H1 (cell line): ENCODE measurements at regions not wholly inside any gene's neighbourhood (a gene's known extent, or its start where the extent isn't known, plus 50 kb on each side); places are given as distances from the start of the nearest gene placed in this dataset.

Source experiments
- CTCF ChIA-PET: fragments of 300-600 bp; sonication (Branson Sonifier 250); formaldehyde crosslinking; loops from one replicate; lab custom pipeline; 2021; ENCODE audit not compliant: partially characterized antibody; lab: Charles Lee
- POLR2A ChIA-PET: fragments of 300-600 bp; sonication (Branson Sonifier 250); formaldehyde crosslinking; loops from one replicate; lab custom pipeline; 2021; ENCODE audit warnings: inconsistent platforms; ENCODE audit not compliant: partially characterized antibody; lab: Charles Lee
- DNase-seq, 2 experiments: peaks; one replicate each; pipeline versions ENCODE4 v3.0.0 to v3.0.0-alpha.2; 2010 to 2022; ENCODE audit warnings: low spot score in 2 of 2, low read depth in 1 of 2, mixed read lengths in 1 of 2
- FAIRE-seq: peaks from 2 replicates; lab custom pipeline; 2011; peaks lifted over from hg19 to GRCh38; lab: Jason Lieb, UNC
- H2AFZ ChIP-seq: 2 replicates; pipeline ENCODE4 v1.8.1; 2012; ENCODE audit warnings: low read length, inconsistent platforms
- H2AK5ac ChIP-seq: 2 replicates; pipeline ENCODE4 v1.6.1; 2013; ENCODE audit warnings: low read depth, low read length
- H2BK120ac ChIP-seq: replicated peaks from 2 replicates; pipeline ENCODE3; 2013; ENCODE audit warnings: low read depth, low read length, inconsistent platforms
- H2BK12ac ChIP-seq: 2 replicates; pipeline ENCODE4 v1.6.1; 2013; ENCODE audit warnings: low read depth, low read length
- H2BK15ac ChIP-seq: 2 replicates; pipeline ENCODE4 v1.6.1; 2013; ENCODE audit warnings: low read length
- H2BK20ac ChIP-seq: 2 replicates; pipeline ENCODE4 v1.6.1; 2013; ENCODE audit warnings: low read length
- H2BK5ac ChIP-seq: 2 replicates; pipeline ENCODE4 v1.6.1; 2013; ENCODE audit warnings: low read depth, low read length
- H3K14ac ChIP-seq: 2 replicates; pipeline ENCODE4 v1.6.1; 2013; ENCODE audit warnings: inconsistent platforms; ENCODE audit not compliant: insufficient read length
- H3K18ac ChIP-seq: 2 replicates; pipeline ENCODE4 v1.6.1; 2013; ENCODE audit warnings: low read length; ENCODE audit errors: extremely low read depth
- H3K23ac ChIP-seq: 2 replicates; pipeline ENCODE4 v1.6.1; 2013; ENCODE audit warnings: inconsistent platforms; ENCODE audit not compliant: insufficient read length
- H3K23me2 ChIP-seq: 2 replicates; pipeline ENCODE4 v1.6.1; 2013; ENCODE audit warnings: low read depth, low read length
- H3K27ac ChIP-seq: 2 replicates; pipeline ENCODE4 v1.6.1; 2011; ENCODE audit warnings: low read depth, low read length, inconsistent platforms
- H3K27me3 ChIP-seq, 4 experiments: replicated peaks in 1 of 4; 1 replicate in 1 of 4; 2 replicates in 3 of 4; pipeline versions ENCODE4 v1.6.1 to v1.8.1; 2011 to 2013; ENCODE audit warnings: low read length in 3 of 4, mild to moderate bottlenecking in 3 of 4, inconsistent platforms in 2 of 4, mixed read lengths in 2 of 4, moderate library complexity in 1 of 4; ENCODE audit not compliant: control insufficient read depth in 3 of 4, insufficient read depth in 3 of 4; ENCODE audit errors: extremely low read depth in 1 of 4
- H3K36me3 ChIP-seq, 4 experiments: 2 replicates each; pipeline versions ENCODE4 v1.6.1 to v1.8.1; 2011 to 2013; ENCODE audit warnings: mild to moderate bottlenecking in 4 of 4, low read length in 3 of 4, moderate library complexity in 2 of 4, control low read depth in 1 of 4, inconsistent platforms in 1 of 4; ENCODE audit not compliant: insufficient read depth in 4 of 4, control insufficient read depth in 2 of 4
- H3K4ac ChIP-seq: replicated peaks from 2 replicates; pipeline ENCODE3; 2013; ENCODE audit warnings: low read length, low read depth, mixed read lengths, inconsistent platforms; ENCODE audit not compliant: insufficient read length
- H3K4me1 ChIP-seq, 4 experiments: replicated peaks in 1 of 4; 1 replicate in 1 of 4; 2 replicates in 3 of 4; pipeline versions ENCODE4 v1.6.1 to v1.8.1; 2011 to 2013; ENCODE audit warnings: low read length in 3 of 4, inconsistent platforms in 2 of 4, mixed read lengths in 1 of 4; ENCODE audit not compliant: insufficient read depth in 4 of 4, control insufficient read depth in 3 of 4
- H3K4me2 ChIP-seq, 2 experiments: 2 replicates each; pipeline versions ENCODE4 v1.6.1 to v1.8.1; 2011 to 2013; ENCODE audit warnings: low read depth in 2 of 2, low read length in 2 of 2, control low read depth in 1 of 2, inconsistent platforms in 1 of 2, mild to moderate bottlenecking in 1 of 2; ENCODE audit not compliant: insufficient read depth in 1 of 2
- H3K4me3 ChIP-seq, 4 experiments: fragments of 200-600, 300-600 bp in 1 of 4; sonication (generic), shearing (Covaris generic), sonication (Bioruptor Twin) in 1 of 4; 2 replicates each; pipeline versions ENCODE4 v1.5.1 to v1.8.1; 2011 to 2016; ENCODE audit warnings: low read length in 4 of 4, low read depth in 3 of 4, control low read depth in 2 of 4, inconsistent platforms in 2 of 4, mild to moderate bottlenecking in 2 of 4, mixed read lengths in 1 of 4, moderate library complexity in 1 of 4; ENCODE audit not compliant: insufficient read depth in 2 of 4; ENCODE audit errors: extremely low read depth in 1 of 4
- H3K56ac ChIP-seq: replicated peaks from 2 replicates; pipeline ENCODE3; 2013; ENCODE audit warnings: low read depth, mild to moderate bottlenecking, mixed read lengths, low read length, inconsistent platforms; ENCODE audit not compliant: insufficient read length
- H3K79me1 ChIP-seq: 2 replicates; pipeline ENCODE4 v1.6.1; 2013; ENCODE audit warnings: low read depth, low read length, control low read depth
- H3K79me2 ChIP-seq, 2 experiments: 2 replicates each; pipeline versions ENCODE4 v1.6.1 to v1.8.1; 2012 to 2013; ENCODE audit warnings: low read length in 2 of 2, mild to moderate bottlenecking in 2 of 2, inconsistent platforms in 1 of 2; ENCODE audit not compliant: insufficient read depth in 2 of 2, control insufficient read depth in 1 of 2
- H3K9ac ChIP-seq, 4 experiments: replicated peaks in 1 of 4; 1 replicate in 1 of 4; 2 replicates in 3 of 4; pipeline versions ENCODE4 v1.6.1 to v1.8.1; 2011 to 2013; ENCODE audit warnings: low read depth in 3 of 4, low read length in 3 of 4, control low read depth in 2 of 4, mild to moderate bottlenecking in 2 of 4, moderate library complexity in 2 of 4, inconsistent platforms in 1 of 4; ENCODE audit errors: extremely low read depth in 1 of 4
- H3K9me3 ChIP-seq, 2 experiments: 2 replicates each; pipeline versions ENCODE4 v1.6.1 to v1.8.1; 2012 to 2013; ENCODE audit warnings: mild to moderate bottlenecking in 2 of 2, moderate library complexity in 2 of 2, control low read depth in 1 of 2, inconsistent platforms in 1 of 2, low read depth in 1 of 2, low read length in 1 of 2, mixed read lengths in 1 of 2; ENCODE audit not compliant: insufficient read depth in 2 of 2
- H4K20me1 ChIP-seq, 2 experiments: replicated peaks in 1 of 2; 2 replicates each; pipeline versions ENCODE3 to v1.8.1; 2011 to 2013; ENCODE audit warnings: inconsistent platforms in 2 of 2, low read length in 2 of 2, mild to moderate bottlenecking in 1 of 2; ENCODE audit not compliant: insufficient read depth in 2 of 2, control insufficient read depth in 1 of 2
- H4K5ac ChIP-seq: 2 replicates; pipeline ENCODE4 v1.6.1; 2013; ENCODE audit warnings: low read length, low read depth, mixed read lengths, inconsistent platforms; ENCODE audit not compliant: insufficient read length
- H4K8ac ChIP-seq: 2 replicates; pipeline ENCODE4 v1.8.0; 2013; ENCODE audit warnings: mild to moderate bottlenecking, moderate library complexity, low read length, inconsistent platforms; ENCODE audit not compliant: insufficient read depth; ENCODE audit errors: extremely low read depth
- H4K91ac ChIP-seq: replicated peaks from 2 replicates; pipeline ENCODE3; 2013; ENCODE audit warnings: low read length, mixed read lengths, inconsistent platforms; ENCODE audit not compliant: insufficient read length
- BACH1 ChIP-seq: IDR thresholded peaks from 2 replicates; pipeline ENCODE4 v1.6.1; 2012; ENCODE audit warnings: low read length, improper control_type of control experiment
- E2F6 ChIP-seq: IDR thresholded peaks from 2 replicates; pipeline ENCODE4 v1.6.1; 2012; ENCODE audit warnings: inconsistent platforms
- JUN ChIP-seq: IDR thresholded peaks from 2 replicates; pipeline ENCODE4 v1.6.1; 2011; ENCODE audit warnings: low read depth, mild to moderate bottlenecking, improper control_type of control experiment, low read length
- NANOG ChIP-seq: IDR thresholded peaks from 2 replicates; pipeline ENCODE4 v1.6.1; 2011; ENCODE audit warnings: low read length, low read depth, mild to moderate bottlenecking, inconsistent platforms; ENCODE audit not compliant: insufficient read depth, poor library complexity, severe bottlenecking
- RNF2 ChIP-seq: fragments of 200-900, 300-1000 bp; sonication (generic); IDR thresholded peaks from 2 replicates; pipeline ENCODE4 v1.7.1; 2016; ENCODE audit warnings: borderline replicate concordance, low read depth, mild to moderate bottlenecking, antibody characterized with exemption, low read length; ENCODE audit not compliant: poor library complexity, severe bottlenecking; ENCODE audit errors: missing control alignments
- SIN3A ChIP-seq, 2 experiments: IDR thresholded peaks in 1 of 2; conservative IDR thresholded peaks in 1 of 2; 2 replicates each; pipeline ENCODE4 v1.6.1; 2011 to 2012; ENCODE audit warnings: low read length in 2 of 2, improper control_type of control experiment in 1 of 2, low read depth in 1 of 2, mild to moderate bottlenecking in 1 of 2
- SIX5 ChIP-seq: IDR thresholded peaks from 2 replicates; pipeline ENCODE4 v1.6.1; 2011; ENCODE audit warnings: mild to moderate bottlenecking, low read depth, low read length
- SP1 ChIP-seq: IDR thresholded peaks from 2 replicates; pipeline ENCODE4 v1.6.1; 2011; ENCODE audit warnings: low read depth, low read length
- TBP ChIP-seq: IDR thresholded peaks from 2 replicates; pipeline ENCODE4 v1.6.1; 2011; ENCODE audit warnings: low read depth, low read length, improper control_type of control experiment
- WGBS, 2 experiments: shearing (Covaris generic) in 1 of 2; methylation state at CpG; one replicate each; pipeline versions ENCODE4 v1.1.6 to v1.1.7; 2013 to 2015; ENCODE audit warnings: low lambda C conversion rate in 2 of 2, mixed read lengths in 2 of 2, inconsistent platforms in 1 of 2, low coverage in 1 of 2, missing lambda C conversion rate in 1 of 2; ENCODE audit not compliant: insufficient replicate concordance in 2 of 2, insufficient coverage in 1 of 2, insufficient read length in 1 of 2; ENCODE audit errors: extremely low coverage in 1 of 2, missing lambda C conversion rate in 1 of 2; 5-methylcytosine and 5-hydroxymethylcytosine counted together
- TF ChIP-seq, protein P1 (sequence below), 3 experiments: IDR thresholded peaks; 1 replicate in 2 of 3; 2 replicates in 1 of 3; pipeline versions ENCODE4 v1.5.1 to v1.6.1; 2011; ENCODE audit warnings: low read length in 3 of 3, mild to moderate bottlenecking in 3 of 3, inconsistent platforms in 2 of 3, low read depth in 1 of 3, moderate library complexity in 1 of 3; ENCODE audit not compliant: insufficient read depth in 1 of 3; ENCODE audit errors: control extremely low read depth in 1 of 3

- no peaks in the 10 kb centered on the region for H3K36me3 ChIP-seq
- H3K27ac ChIP-seq = no peak overlapping the region
- no peaks in the 10 kb centered on the region for H3K4me1 ChIP-seq
- H3K23me2 ChIP-seq = no peaks in the 10 kb centered on the region
- H3K4me2 ChIP-seq = no peak overlapping the region
- no peak overlapping the region for H4K91ac ChIP-seq
- no peak overlapping the region for H3K14ac ChIP-seq
- no peak overlapping the region for H2BK15ac ChIP-seq
- no peak overlapping the region for H2AFZ ChIP-seq
- H2BK12ac ChIP-seq = no peak overlapping the region
- H3K18ac ChIP-seq = no peak overlapping the region
- H3K4me3 ChIP-seq = no peak overlapping the region
- no peaks in the 10 kb centered on the region for H4K20me1 ChIP-seq
- H3K79me2 ChIP-seq = no peaks in the 10 kb centered on the region
- ChIA-PET POLR2A (no interaction called here), CTCF (no interaction called here)
- DNase-seq = no peak
- H3K9me3 ChIP-seq = peaks cover 85 to 95% of the 10 kb centered on the region in 2 experiments
- H3K23ac ChIP-seq = no peak overlapping the region
- H4K8ac ChIP-seq = no peak overlapping the region
- no peaks in the 10 kb centered on the region for H3K27me3 ChIP-seq
- no peak overlapping the region for H2AK5ac ChIP-seq
- no peak overlapping the region for H2BK20ac ChIP-seq
- no peak overlapping the region for H3K9ac ChIP-seq
- H3K56ac ChIP-seq = no peak overlapping the region
- FAIRE-seq = no peak
- no peak overlapping the region for H4K5ac ChIP-seq
- H3K79me1 ChIP-seq = no peaks in the 10 kb centered on the region
- H3K4ac ChIP-seq = no peak overlapping the region
- H2BK5ac ChIP-seq = no peak overlapping the region
- H2BK120ac ChIP-seq = no peak overlapping the region
- 64% methylated on average over 4 of the region's 4 CpGs; no CpG with 5 or more reads in 1 of the 2 experiments for WGBS, 2 experiments
- TF ChIP-seq JUN (no peak), RNF2 (no peak), E2F6 (no peak), SP1 (no peak), NANOG (no peak), SIX5 (no peak), TBP (no peak), BACH1 (no peak), SIN3A (conservative IDR thresholded peaks at IDR 0.05 in 1 of 2, IDR thresholded peaks at IDR 0.05 in 1 of 2; ENCODE audit: low read depth in 1 of 2, low read length in 2 of 2) (no peak)
- TF ChIP-seq, protein P1, sequence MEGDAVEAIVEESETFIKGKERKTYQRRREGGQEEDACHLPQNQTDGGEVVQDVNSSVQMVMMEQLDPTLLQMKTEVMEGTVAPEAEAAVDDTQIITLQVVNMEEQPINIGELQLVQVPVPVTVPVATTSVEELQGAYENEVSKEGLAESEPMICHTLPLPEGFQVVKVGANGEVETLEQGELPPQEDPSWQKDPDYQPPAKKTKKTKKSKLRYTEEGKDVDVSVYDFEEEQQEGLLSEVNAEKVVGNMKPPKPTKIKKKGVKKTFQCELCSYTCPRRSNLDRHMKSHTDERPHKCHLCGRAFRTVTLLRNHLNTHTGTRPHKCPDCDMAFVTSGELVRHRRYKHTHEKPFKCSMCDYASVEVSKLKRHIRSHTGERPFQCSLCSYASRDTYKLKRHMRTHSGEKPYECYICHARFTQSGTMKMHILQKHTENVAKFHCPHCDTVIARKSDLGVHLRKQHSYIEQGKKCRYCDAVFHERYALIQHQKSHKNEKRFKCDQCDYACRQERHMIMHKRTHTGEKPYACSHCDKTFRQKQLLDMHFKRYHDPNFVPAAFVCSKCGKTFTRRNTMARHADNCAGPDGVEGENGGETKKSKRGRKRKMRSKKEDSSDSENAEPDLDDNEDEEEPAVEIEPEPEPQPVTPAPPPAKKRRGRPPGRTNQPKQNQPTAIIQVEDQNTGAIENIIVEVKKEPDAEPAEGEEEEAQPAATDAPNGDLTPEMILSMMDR (IDR thresholded peaks at IDR 0.05; ENCODE audit: control extremely low read depth in 1 of 3, insufficient read depth in 1 of 3, low read depth in 1 of 3, low read length in 3 of 3) = no peak
These were observed 175.1 kb downstream of the ANKRD30B start for GRCh38 chr18:14922965-14923565.
